ENCODE measurements at regions not wholly inside any gene's neighbourhood (a gene's known extent, or its start where the extent isn't known, plus 50 kb on each side); places are given as distances from the start of the nearest gene placed in this dataset.

- POLR2A ChIA-PET (ENCODE audit: unreplicated experiment) = no interaction called here
- H2AK5ac ChIP-seq (ENCODE audit: low read depth, low read length) = no peak overlapping the region
- TF ChIP-seq MXI1 (IDR thresholded peaks at IDR 0.05; ENCODE audit: borderline replicate concordance, low read depth, low read length) (no peak), RAD21 (IDR thresholded peaks at IDR 0.05; ENCODE audit: low read length) (no peak), CHD1 (IDR thresholded peaks at IDR 0.05; ENCODE audit: low read depth, low read length) (no peak), FOS (IDR thresholded peaks at IDR 0.05; ENCODE audit: low read depth, low read length) (no peak), MAZ (IDR thresholded peaks at IDR 0.05; ENCODE audit: borderline replicate concordance, low read depth, low read length) (no peak), BHLHE40 (IDR thresholded peaks at IDR 0.05; ENCODE audit: low read depth, low read length) (no peak), RCOR1 (IDR thresholded peaks at IDR 0.05; ENCODE audit: insufficient replicate concordance, low read length) (no peak), ELK1 (IDR thresholded peaks at IDR 0.05; ENCODE audit: borderline replicate concordance, low read depth, low read length) (no peak), RFX5 (IDR thresholded peaks at IDR 0.05; ENCODE audit: low read depth, low read length) (no peak)
- no TSS peak for BruUV-seq (replicated peaks)
- no peak overlapping the region for H2AK9ac ChIP-seq (replicated peaks; ENCODE audit: low read depth, low read length, poor library complexity)
- H2BK15ac ChIP-seq (ENCODE audit: low read depth, low read length) = no peak overlapping the region
- no peak overlapping the region for H4K91ac ChIP-seq (ENCODE audit: insufficient read depth, low read depth, low read length)
- H3K9ac ChIP-seq (ENCODE audit: low read depth, low read length) = no peak overlapping the region
- no peaks in the 10 kb centered on the region for H3K36me3 ChIP-seq (ENCODE audit: control insufficient read depth, insufficient read depth, low read length)
- H3K27me3 ChIP-seq (ENCODE audit: control insufficient read depth, insufficient read depth, low read length) = no peaks in the 10 kb centered on the region
- H4K8ac ChIP-seq (ENCODE audit: low read depth in 2 of 2, low read length in 2 of 2) = no peak overlapping the region
- H3K23ac ChIP-seq (ENCODE audit: low read depth, low read length) = no peak overlapping the region
- no peak overlapping the region for H3K4me3 ChIP-seq (ENCODE audit: insufficient read depth, low read depth, low read length)
- no peaks in the 10 kb centered on the region for H4K20me1 ChIP-seq (ENCODE audit: insufficient read depth, low read length)
- dilution Hi-C loops (cut with HindIII; ENCODE audit: low sequenced_read_pairs, unreplicated experiment) (no loop called here), in situ Hi-C loops (cut with MboI; ENCODE audit: low sequenced_read_pairs) (no loop called here), intact Hi-C loops (cut with micrococcal nuclease) (no loop called here)
- DNase-seq = no peak
- CTCF ChIA-PET = interaction anchor here (0.8 kb wide), 1 partner anchor 16 kb away, joined by 3 read pairs; no protein-coding TSS in a partner anchor
- H2BK5ac ChIP-seq (ENCODE audit: low read depth, low read length, poor library complexity, severe bottlenecking) = no peak overlapping the region
- no peak overlapping the region for H2BK20ac ChIP-seq (ENCODE audit: low read depth, low read length)
- no peaks in the 10 kb centered on the region for H3K4me1 ChIP-seq (ENCODE audit: control insufficient read depth, insufficient read depth, low read length)
- H3K18ac ChIP-seq (ENCODE audit: low read depth, low read length) = no peak overlapping the region
- no peak for ATAC-seq (ENCODE audit: low read depth)
- H2AFZ ChIP-seq (replicated peaks; ENCODE audit: low read length, poor library complexity) = no peak overlapping the region
- no peak overlapping the region for H3K56ac ChIP-seq (ENCODE audit: extremely low read depth, insufficient read depth, low read length)
- H3K27ac ChIP-seq (ENCODE audit: insufficient read depth, low read length) = no peak overlapping the region
- WGBS, 2 experiments (ENCODE audit: extremely low coverage in 2 of 2, insufficient read length in 1 of 2) = 0% methylated on average over 1 of the region's 3 CpGs; no CpG with 5 or more reads in 1 of the 2 experiments
- H2BK120ac ChIP-seq (ENCODE audit: low read depth, low read length) = no peak overlapping the region
- H3K9me1 ChIP-seq (ENCODE audit: insufficient read depth, low read length) = no peaks in the 10 kb centered on the region
- H3K4ac ChIP-seq (ENCODE audit: low read depth, low read length) = no peak overlapping the region
- no peak overlapping the region for H3K4me2 ChIP-seq (ENCODE audit: low read depth, low read length)
- no peaks in the 10 kb centered on the region for H3K79me1 ChIP-seq (ENCODE audit: low read depth in 1 of 2, low read length in 2 of 2)
- H4K5ac ChIP-seq (ENCODE audit: low read depth, low read length) = no peak overlapping the region
- H3K14ac ChIP-seq (replicated peaks; ENCODE audit: low read depth, low read length) = no peak overlapping the region
- peaks cover 9% of the 10 kb centered on the region; the same call in 1 of the 2 replicates for H3K9me3 ChIP-seq (ENCODE audit: control insufficient read depth, insufficient read depth, low read length)
Measured at GRCh38 chr10:111200505-111201186, 123.8 kb downstream of the ADRA2A start.
